HUES64 (cell line): ENCODE measurements at regions not wholly inside any gene's neighbourhood (a gene's known extent, or its start where the extent isn't known, plus 50 kb on each side); places are given as distances from the start of the nearest gene placed in this dataset.
"Not testable (repeated sequence)": the region's sequence is repeated elsewhere in the genome, so short reads cannot be mapped to it uniquely, and the experiment has no call there.

Experiments used
- H3K27ac ChIP-seq: 2 replicates; pipeline ENCODE4 v1.7.0; 2013; ENCODE audit warnings: low read depth, low read length, inconsistent platforms
- H3K27me3 ChIP-seq: 2 replicates; pipeline ENCODE4 v1.6.1; 2013; ENCODE audit warnings: mild to moderate bottlenecking, low read length; ENCODE audit not compliant: insufficient read depth
- H3K36me3 ChIP-seq: 2 replicates; pipeline ENCODE4 v1.6.1; 2013; ENCODE audit warnings: mild to moderate bottlenecking, low read length; ENCODE audit not compliant: insufficient read depth
- H3K4me1 ChIP-seq: 2 replicates; pipeline ENCODE4 v1.6.1; 2013; ENCODE audit warnings: mild to moderate bottlenecking, low read length, moderate library complexity; ENCODE audit not compliant: insufficient read depth
- H3K4me3 ChIP-seq: 2 replicates; pipeline ENCODE4 v1.5.1; 2013; ENCODE audit warnings: mild to moderate bottlenecking, low read length, moderate library complexity
- H3K9ac ChIP-seq: 2 replicates; pipeline ENCODE4 v1.6.1; 2013; ENCODE audit warnings: mild to moderate bottlenecking, low read depth, low read length
- H3K9me3 ChIP-seq: 2 replicates; pipeline ENCODE4 v1.6.1; 2013; ENCODE audit warnings: low read depth, low read length; ENCODE audit not compliant: insufficient read depth
- WGBS: fragments of 150-250, 120-280 bp; methylation state at CpG from one replicate; pipeline ENCODE4 v1.1.7; 2013; ENCODE audit warnings: missing lambda C conversion rate; 5-methylcytosine and 5-hydroxymethylcytosine counted together

- WGBS, result 95% methylated on average over 3 of the region's 4 CpGs
- no peak overlapping the region for H3K9ac ChIP-seq
- H3K36me3 ChIP-seq, result no peaks in the 10 kb centered on the region
- H3K9me3 ChIP-seq, result 0 out of 2 replicates have a peak, but pooled peaks cover 4% of the 10 kb centered on the region
- no peaks in the 10 kb centered on the region for H3K27me3 ChIP-seq
- no peak overlapping the region for H3K4me3 ChIP-seq
- no peak overlapping the region for H3K27ac ChIP-seq
- no peaks in the 10 kb centered on the region for H3K4me1 ChIP-seq
Measured at GRCh38 chr4:16417198-16417597, 190.9 kb upstream of the TAPT1 start.

GRCh38 chr4:16416601-16417000 lies 190.3 kb upstream of the TAPT1 start:
- Histone ChIP-seq H3K36me3 (no peaks in the 10 kb centered on the region), H3K27me3 (no peaks in the 10 kb centered on the region), H3K9ac (no peak overlapping the region), H3K27ac (no peak overlapping the region), H3K9me3 (0 out of 2 replicates have a peak, but pooled peaks cover 4% of the 10 kb centered on the region), H3K4me1 (no peaks in the 10 kb centered on the region), H3K4me3 (no peak overlapping the region)

DNA sequence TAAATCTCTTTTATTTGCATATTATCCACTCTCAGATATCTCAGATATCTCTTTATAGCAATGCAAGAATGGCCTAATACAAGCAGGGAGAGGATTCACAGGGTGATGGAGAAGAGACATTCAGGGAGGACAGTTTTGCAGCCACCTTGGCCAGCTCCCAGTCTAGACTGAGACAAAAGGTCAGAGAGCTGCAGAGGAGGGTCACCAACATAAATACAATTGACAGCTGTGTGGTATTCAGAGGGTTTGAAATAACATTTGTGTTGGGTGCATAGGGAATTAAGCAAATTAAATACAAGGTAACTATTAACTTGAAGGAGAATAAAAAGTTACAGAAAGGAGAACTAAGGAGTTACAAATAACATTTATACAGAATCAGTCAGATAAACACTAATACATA lies 189.5 kb upstream of the TAPT1 start:
- Histone ChIP-seq H3K27me3 (no peaks in the 10 kb centered on the region), H3K36me3 (no peaks in the 10 kb centered on the region), H3K4me3 (no peak overlapping the region), H3K4me1 (no peaks in the 10 kb centered on the region), H3K9ac (no peak overlapping the region), H3K9me3 (0 out of 2 replicates have a peak, but pooled peaks cover 4% of the 10 kb centered on the region), H3K27ac (no peak overlapping the region)

DNA sequence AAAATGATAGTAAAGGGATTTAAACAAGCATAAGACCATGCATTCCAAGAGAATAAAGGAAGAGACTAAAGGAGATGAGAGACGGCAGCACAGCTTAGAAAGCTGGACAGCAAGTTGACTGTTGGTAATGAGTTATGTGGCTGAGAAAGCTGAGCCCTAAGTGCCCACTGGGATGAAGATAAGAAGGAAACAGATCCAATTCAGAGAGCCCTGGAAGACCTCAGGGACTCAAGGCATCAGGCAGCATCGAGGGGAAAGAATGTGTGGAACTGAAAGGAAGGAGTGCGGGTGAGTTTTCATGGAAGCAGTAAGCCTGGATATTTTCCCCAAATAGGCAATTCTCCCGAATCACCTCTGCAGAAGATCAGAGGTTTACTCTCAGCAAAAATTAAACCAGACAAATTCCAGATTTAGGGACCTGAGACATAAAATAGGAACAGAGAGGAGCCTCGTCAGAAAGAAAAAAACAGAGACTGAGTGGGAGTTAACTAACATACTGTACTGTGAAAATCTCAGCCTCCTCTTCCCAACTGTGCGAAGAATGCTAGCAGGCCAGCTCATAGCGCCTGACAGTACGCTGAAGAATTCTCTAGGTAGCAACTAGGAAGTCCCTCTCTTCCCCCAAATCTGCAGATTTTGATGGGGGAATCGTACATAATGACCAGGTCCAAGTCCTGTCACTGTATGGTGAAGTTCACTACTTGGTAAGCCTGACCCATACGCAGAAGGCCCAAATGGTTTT lies 187.7 kb upstream of the TAPT1 start:
- no peaks in the 10 kb centered on the region for H3K4me1 ChIP-seq
- no peaks in the 10 kb centered on the region for H3K9me3 ChIP-seq
- no peak overlapping the region for H3K9ac ChIP-seq
- H3K27me3 ChIP-seq, result no peaks in the 10 kb centered on the region
- H3K36me3 ChIP-seq, result no peaks in the 10 kb centered on the region
- WGBS, result 92% methylated on average over 9 of the region's 10 CpGs
- no peak overlapping the region for H3K4me3 ChIP-seq
- H3K27ac ChIP-seq, result no peak overlapping the region

GRCh38 chr4:16411501-16412085 lies 185.3 kb upstream of the TAPT1 start:
- H3K9ac ChIP-seq, result no peak overlapping the region
- H3K4me3 ChIP-seq, result no peak overlapping the region
- H3K4me1 ChIP-seq, result no peaks in the 10 kb centered on the region
- H3K36me3 ChIP-seq, result no peaks in the 10 kb centered on the region
- H3K9me3 ChIP-seq, result 0 out of 2 replicates have a peak, but pooled peaks cover 4% of the 10 kb centered on the region
- no peaks in the 10 kb centered on the region for H3K27me3 ChIP-seq
- 87% methylated on average over 4 of the region's 4 CpGs for WGBS
- no peak overlapping the region for H3K27ac ChIP-seq

GRCh38 chr4:16393216-16393615 lies 166.9 kb upstream of the TAPT1 start:
- not testable (repeated sequence) for H3K36me3 ChIP-seq, H3K9ac ChIP-seq, H3K27ac ChIP-seq, H3K4me1 ChIP-seq, H3K27me3 ChIP-seq, H3K4me3 ChIP-seq
- 96% methylated on average over 12 of the region's 32 CpGs for WGBS
- H3K9me3 ChIP-seq, result peaks cover 11% of the 10 kb centered on the region

DNA sequence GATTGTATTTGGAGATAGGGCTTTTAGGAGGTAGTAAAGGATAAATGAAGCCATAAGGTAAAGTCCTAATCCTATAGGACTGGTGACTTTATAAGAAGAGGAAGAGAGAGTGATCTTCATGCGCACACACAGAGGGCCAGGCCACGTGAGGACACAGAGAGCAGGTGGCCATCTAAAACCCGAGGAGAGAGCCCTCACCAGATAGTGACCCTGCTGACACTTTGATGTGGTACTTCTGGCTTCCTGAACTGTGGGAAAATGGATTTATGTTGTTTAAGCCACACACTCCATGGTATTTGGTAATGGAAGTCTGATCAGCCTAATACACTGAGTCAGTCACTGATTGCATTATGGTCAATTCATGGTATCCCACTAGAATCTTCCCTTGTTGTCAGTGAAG lies 164.9 kb upstream of the TAPT1 start:
- Histone ChIP-seq H3K36me3 (no peaks in the 10 kb centered on the region), H3K4me3 (no peak overlapping the region), H3K9ac (no peak overlapping the region), H3K9me3 (peaks cover 11% of the 10 kb centered on the region), H3K27me3 (no peaks in the 10 kb centered on the region), H3K4me1 (no peaks in the 10 kb centered on the region), H3K27ac (no peak overlapping the region)
- WGBS, result 93% methylated on average over 3 of the region's 3 CpGs

GRCh38 chr4:16387448-16387847 lies 161.2 kb upstream of the TAPT1 start:
- no peak overlapping the region for H3K4me3 ChIP-seq
- 96% methylated on average over 1 of the region's 1 CpG for WGBS
- no peaks in the 10 kb centered on the region for H3K27me3 ChIP-seq

GRCh38 chr4:16386711-16387320 lies 160.5 kb upstream of the TAPT1 start:
- Histone ChIP-seq H3K4me3 (no peak overlapping the region), H3K27ac (no peak overlapping the region), H3K27me3 (no peaks in the 10 kb centered on the region), H3K36me3 (no peaks in the 10 kb centered on the region), H3K9ac (no peak overlapping the region), H3K4me1 (no peaks in the 10 kb centered on the region), H3K9me3 (0 out of 2 replicates have a peak, but pooled peaks cover 2% of the 10 kb centered on the region)

More at GRCh38 chr4:16387448-16387847, 161.2 kb upstream of the TAPT1 start:
- Histone ChIP-seq H3K9me3 (0 out of 2 replicates have a peak, but pooled peaks cover 6% of the 10 kb centered on the region), H3K36me3 (no peaks in the 10 kb centered on the region), H3K9ac (no peak overlapping the region), H3K4me1 (no peaks in the 10 kb centered on the region), H3K27ac (no peak overlapping the region)

DNA sequence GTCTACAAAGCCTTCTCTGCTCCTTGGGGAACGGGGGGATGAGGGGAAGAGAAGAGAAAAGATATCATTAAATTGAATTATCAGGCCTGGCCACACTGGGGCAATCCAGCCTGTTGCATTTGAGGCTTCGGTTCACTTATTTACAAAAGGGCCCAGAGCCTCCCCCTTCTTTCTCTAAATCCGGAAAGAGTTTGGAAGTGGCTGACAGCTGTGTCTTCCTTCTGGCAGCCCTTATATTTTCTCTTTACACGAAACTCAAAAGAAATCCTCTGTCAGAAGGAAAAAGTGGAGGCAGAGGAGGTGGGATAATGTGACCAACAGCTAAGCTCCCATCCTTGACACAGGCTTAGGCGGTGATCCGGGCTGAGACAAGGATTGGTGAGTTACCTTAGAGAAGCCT lies 158.3 kb upstream of the TAPT1 start:
- Histone ChIP-seq H3K27me3 (no peaks in the 10 kb centered on the region), H3K4me1 (no peaks in the 10 kb centered on the region), H3K4me3 (no peak overlapping the region), H3K36me3 (no peaks in the 10 kb centered on the region), H3K9me3 (no peaks in the 10 kb centered on the region), H3K27ac (no peak overlapping the region), H3K9ac (no peak overlapping the region)
- 81% methylated on average over 6 of the region's 6 CpGs for WGBS

DNA sequence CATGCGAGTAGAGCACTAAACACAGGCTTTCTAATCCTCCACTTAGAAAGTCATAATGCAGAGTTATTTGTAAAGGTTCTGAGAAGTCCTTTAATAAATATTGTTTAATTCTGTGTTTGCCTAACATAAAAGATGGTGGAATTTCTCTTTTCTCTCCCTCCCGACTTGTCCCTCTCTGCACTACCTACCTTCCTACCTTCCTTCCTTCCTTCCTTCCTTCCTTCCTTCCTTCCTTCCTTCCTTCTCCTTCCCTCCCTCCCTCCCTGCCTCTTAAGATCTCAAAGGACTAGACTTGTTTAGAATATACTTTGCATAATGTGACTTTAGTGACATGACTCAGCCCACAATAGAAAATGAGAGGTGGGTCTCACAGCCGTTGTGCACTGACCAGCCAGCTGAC lies 156.3 kb upstream of the TAPT1 start:
- Histone ChIP-seq H3K36me3 (no peaks in the 10 kb centered on the region), H3K27me3 (no peaks in the 10 kb centered on the region), H3K4me3 (no peak overlapping the region), H3K9ac (no peak overlapping the region), H3K9me3 (no peaks in the 10 kb centered on the region), H3K4me1 (peaks cover 2% of the 10 kb centered on the region; the same call in 1 of the 2 replicates), H3K27ac (no peak overlapping the region)
- WGBS, result 79% methylated on average over 2 of the region's 3 CpGs
